GM21381 (cell line): ENCODE measurements at regions not wholly inside any gene's neighbourhood (a gene's known extent, or its start where the extent isn't known, plus 50 kb on each side); places are given as distances from the start of the nearest gene placed in this dataset.

ENCODE experiments used
- ATAC-seq: cut with Tn5 transposase; IDR thresholded peaks from one replicate; pipeline ENCODE4 v1.9.1; 2021; ENCODE audit warnings: mild to moderate bottlenecking, moderate library complexity; ENCODE audit not compliant: unreplicated experiment

GRCh38 chr6:167731731-167732422, 94.8 kb upstream of the AFDN start:
- no peak for ATAC-seq

GRCh38 chr6:167733740-167734661, 92.7 kb upstream of the AFDN start:
- ATAC-seq = no peak

- ATAC-seq = no peak
These were observed 92.0 kb upstream of the AFDN start for GRCh38 chr6:167734662-167735083.

- no peak for ATAC-seq
These were observed 91.4 kb upstream of the AFDN start for GRCh38 chr6:167735084-167735950.

- ATAC-seq = no peak
These were observed 90.8 kb upstream of the AFDN start for GRCh38 chr6:167735951-167736288.

GRCh38 chr6:167736486-167737204, 90.1 kb upstream of the AFDN start:
- no peak for ATAC-seq

- ATAC-seq = no peak
These were observed 89.4 kb upstream of the AFDN start for GRCh38 chr6:167737205-167737830.

GRCh38 chr6:167738386-167738785, 88.3 kb upstream of the AFDN start:
- no peak for ATAC-seq

GRCh38 chr6:167739721-167740475, 86.8 kb upstream of the AFDN start:
- no peak for ATAC-seq

GRCh38 chr6:167742719-167743303, 83.9 kb upstream of the AFDN start:
- no peak for ATAC-seq

- no peak for ATAC-seq
These were observed 81.7 kb upstream of the AFDN start for GRCh38 chr6:167744681-167745669.

GRCh38 chr6:167745670-167746389, 80.9 kb upstream of the AFDN start:
- no peak for ATAC-seq

GRCh38 chr6:167746390-167746907, 80.3 kb upstream of the AFDN start:
- no peak for ATAC-seq

GRCh38 chr6:167746975-167747374, 79.7 kb upstream of the AFDN start:
- ATAC-seq = no peak

GRCh38 chr6:167747645-167748044, 79.1 kb upstream of the AFDN start:
- ATAC-seq = no peak

GRCh38 chr6:167748046-167748445, 78.7 kb upstream of the AFDN start:
- no peak for ATAC-seq
